GM18909 (cell line): ENCODE measurements at regions not wholly inside any gene's neighbourhood (a gene's known extent, or its start where the extent isn't known, plus 50 kb on each side); places are given as distances from the start of the nearest gene placed in this dataset.

Experiments
- ATAC-seq: cut with Tn5 transposase; IDR thresholded peaks from one replicate; pipeline ENCODE4 v1.9.1; 2021; ENCODE audit warnings: mild to moderate bottlenecking; ENCODE audit not compliant: unreplicated experiment, poor library complexity

DNA sequence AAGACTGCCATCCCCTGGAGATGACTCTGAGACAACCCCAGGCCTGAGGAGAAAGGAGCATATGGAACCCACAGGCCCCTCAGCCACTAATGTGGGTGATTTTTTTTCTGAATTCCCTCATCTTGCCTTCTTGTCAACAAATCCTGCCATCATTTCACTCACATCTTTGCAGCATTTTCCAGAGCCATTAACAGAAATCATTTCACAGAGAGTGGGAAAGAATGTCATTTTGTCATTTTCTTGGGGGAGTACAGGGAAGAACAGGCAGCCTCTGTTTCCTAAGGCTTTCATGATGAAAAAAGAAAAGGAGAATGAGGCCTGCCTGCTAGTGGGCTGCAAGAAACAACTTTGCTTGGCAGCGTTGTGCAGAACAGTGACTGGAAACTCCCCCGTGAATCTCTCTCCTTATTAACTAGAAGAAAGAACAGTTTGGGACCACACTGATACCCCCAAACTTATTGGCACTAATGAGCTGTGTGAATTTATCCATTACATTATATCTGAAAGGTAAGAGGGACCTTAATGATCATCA lies 1464.6 kb upstream of the CELF4 start:
- no peak for ATAC-seq

DNA sequence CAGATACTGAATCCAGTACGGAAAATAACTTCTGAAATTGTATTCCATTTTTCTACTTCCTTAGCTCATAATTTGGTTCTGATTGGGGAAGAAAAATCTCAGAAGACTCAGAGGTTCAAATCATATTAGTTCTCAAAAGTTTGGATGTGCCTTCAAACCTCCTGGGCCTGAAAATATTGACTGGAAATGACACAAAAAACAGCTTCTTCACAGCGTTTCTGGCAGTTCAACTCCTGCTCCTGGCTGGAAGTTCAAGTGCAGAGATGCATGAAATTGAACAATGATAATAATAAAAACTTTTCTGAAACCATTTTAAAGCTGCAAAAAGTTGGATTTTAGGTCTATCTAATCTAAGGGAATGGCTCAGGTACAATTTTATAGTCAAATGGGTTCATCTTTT lies 1459.9 kb upstream of the CELF4 start:
- ATAC-seq = no peak

DNA sequence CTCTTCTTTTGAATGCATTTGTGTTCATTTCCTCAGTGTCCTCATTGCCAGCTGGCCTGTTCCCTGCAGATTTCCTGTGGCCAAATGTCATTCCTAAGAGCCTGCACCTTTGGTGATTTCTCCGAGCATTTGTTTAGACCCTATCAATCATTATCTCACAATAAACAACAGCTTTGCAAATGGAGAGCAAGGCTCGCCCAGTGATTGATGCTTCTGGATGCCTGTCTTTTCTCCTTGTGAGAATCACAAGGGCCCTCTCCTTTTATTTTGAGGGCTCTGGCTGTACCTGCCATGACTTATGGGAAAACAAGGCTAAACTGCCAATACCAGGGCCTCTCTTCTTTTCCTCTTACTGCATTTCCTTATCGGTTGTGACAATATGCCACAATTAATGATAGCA lies 1454.4 kb upstream of the CELF4 start:
- ATAC-seq = no peak

DNA sequence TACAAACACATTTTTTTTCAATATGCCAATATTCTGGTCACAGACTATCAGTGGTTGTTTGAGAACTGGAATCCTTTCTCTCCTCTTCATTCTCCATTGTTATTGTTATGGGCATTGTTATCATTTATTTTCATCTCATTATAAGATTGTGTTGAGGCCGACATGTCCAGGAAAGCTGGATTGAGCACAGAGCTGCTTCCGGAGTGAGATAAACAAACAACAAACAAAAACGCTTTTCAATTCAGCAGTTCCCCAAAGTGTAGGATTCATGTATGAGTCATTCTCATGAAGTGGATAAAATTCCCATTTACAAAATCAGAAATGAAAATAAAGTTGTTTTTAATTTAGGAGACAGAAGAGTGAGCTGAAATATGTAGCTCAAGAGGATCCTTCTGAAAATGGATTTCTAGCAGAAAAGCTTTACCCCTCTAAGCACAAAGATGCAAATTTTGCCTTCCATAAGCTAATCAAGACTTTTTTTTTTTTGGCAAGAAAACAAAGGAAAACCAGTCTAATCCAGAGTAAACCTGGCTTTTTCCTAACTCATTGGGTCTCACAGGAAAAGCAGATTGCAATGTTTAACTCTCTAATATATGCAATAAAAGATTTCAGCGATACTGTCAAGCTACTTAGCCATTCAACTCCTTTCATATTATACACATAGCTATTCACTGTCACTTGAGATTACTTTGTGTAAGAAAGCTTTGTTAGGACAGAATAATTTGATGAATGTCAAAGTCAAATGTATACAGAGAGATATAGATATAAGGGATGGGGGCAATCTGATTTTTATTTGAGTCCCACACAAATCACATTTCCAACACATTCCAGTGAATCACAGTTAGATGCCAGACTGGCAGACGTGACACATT lies 1441.7 kb upstream of the CELF4 start:
- ATAC-seq = no peak

DNA sequence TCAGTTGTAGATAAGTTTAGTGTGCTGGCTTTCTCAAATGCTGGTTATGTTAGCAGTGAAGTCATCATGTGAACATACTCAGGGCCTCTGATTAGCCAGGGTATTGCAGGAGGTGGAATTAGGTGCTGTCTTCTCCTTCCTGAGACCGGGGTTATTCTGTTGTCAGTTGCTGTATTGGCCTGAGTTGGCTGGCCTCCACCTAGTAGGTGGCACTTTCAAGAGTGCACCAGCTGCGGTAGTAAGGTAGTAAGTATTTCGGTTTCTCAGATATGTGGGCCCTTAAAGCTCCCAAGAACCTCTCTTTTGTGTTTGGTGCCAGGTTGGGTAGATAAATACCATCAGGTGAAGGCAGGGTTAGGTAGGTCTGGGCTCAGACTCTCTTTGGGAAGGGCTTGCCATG lies 1430.5 kb upstream of the CELF4 start:
- ATAC-seq = no peak

DNA sequence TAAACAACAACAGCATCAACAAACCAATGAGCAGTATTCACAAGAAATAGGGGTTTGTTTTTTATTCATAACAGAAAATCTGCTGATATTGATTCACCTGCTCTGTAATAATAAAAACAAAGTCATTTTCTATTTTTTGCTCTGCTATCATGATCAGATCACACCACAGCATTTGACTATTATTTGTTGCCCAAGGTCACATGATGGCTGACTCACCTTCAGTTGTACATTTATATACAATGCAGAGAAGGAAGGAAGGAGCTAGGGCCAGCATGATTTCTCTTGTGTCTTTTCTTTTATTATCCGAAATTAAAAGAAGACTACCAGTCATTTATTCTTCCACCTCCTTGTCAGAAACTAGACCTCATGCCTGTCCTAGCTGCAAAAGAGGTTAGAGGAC lies 1427.7 kb upstream of the CELF4 start:
- ATAC-seq = no peak

DNA sequence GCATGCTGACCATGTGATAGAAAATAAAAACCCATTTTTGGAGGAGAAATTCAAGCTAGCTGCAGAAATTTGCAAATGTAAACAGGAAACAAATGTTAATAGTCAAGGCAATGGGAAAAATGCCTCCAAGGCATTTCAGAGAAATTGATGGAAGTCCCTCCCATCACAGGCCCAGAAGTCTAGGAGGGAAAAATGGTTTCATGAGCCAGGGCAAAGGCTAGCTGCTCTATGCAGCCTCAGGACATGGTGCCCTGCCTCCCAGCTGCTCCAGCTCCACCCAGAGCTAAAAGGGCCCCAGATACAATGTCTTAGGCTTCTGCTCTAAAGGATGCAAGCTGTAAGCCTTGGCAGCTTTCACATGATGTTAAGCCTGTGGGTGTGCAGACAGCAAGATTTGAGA lies 1419.4 kb upstream of the CELF4 start:
- no peak for ATAC-seq

DNA sequence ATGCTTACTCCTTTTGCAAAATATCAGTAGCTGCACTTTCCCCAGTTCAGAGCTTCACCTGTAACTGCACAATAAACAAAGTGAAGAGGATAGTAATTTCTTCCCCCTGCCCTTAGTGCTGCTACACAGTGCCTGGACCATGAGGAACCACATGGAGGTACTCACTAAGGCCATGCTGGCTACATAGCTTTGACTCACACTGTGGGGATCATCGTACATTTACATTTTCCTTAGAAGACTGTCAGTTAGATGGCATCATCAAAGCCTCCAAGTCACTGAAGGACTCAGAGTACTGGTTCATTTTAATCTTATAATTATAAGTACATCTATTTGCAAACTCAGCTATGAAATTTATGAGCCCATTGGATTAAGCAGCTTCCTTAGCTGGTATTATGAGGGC lies 1416.5 kb upstream of the CELF4 start:
- no peak for ATAC-seq

DNA sequence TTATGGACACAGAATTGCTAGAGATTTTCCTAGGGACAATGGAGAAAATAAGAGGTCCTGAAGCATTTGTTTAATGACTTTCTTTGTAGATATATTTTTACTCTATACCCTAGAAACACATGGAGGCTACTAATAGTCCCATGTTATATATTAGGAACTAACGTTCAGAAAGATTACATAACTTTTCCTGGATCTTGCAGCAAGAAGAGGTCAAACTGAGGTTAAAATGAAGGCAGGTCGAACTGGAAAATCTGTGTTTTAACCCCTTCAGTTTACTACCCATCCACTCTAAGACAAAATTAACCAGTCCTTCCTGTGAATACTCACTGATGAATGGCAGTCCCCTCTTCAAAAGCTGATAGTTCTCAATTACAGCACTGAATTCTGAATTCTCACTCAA lies 1415.8 kb upstream of the CELF4 start:
- no peak for ATAC-seq

DNA sequence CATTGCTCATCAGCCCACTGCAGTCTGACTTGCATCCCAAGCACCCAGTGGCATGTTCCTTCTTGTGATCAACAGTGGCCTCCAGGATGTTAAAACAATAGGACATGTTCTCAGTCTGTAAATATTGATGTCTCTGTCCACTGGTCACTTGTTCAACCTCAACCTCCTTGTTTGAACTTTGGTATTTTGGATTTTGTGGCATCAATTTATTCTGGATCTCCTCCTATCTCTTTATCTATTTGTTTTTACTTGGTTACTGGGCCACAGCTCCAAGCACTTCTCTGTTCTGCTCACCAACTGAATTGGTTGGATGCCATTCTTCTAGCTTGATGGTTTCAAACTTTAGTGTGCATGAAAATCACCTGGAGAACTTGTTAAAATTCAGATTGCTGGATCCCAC lies 1414.8 kb upstream of the CELF4 start:
- ATAC-seq = no peak

DNA sequence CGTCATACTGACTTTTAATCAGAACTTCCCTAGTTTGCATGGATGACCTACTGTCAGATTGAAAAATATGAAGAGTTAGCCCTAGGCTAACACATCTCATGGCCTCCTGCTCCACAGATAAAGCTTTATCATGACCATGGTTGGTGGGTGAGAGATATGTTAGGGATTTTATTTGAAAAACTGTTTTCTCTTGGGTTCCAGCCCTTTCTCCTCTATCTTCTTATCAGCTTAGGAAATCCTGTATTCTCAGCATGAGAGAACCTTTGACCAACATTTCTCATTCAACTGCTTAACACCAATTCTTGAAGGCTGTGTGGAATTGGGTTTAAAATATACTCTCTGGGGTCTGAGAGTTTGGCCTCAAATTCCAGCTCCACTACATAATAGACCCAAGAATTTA lies 1407.0 kb upstream of the CELF4 start:
- ATAC-seq = no peak

DNA sequence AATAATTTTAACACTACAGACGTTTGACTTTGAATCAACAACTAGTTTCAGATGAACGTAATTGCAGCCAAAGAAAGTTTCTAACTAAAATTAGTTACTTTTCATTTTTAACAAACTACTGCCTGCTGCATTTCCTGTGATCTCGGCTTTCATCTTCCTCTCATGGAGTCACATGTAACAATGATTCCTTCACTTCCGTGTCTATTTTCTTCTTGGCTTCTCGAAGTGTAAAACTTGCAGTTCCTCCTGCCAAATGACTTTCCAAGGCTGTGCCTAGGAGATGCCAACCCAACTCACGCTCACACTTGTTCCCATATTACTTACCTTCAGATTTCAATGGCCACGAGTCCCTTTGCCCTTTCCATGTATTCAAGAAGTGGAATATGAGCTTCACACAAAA lies 1406.3 kb upstream of the CELF4 start:
- ATAC-seq = no peak

DNA sequence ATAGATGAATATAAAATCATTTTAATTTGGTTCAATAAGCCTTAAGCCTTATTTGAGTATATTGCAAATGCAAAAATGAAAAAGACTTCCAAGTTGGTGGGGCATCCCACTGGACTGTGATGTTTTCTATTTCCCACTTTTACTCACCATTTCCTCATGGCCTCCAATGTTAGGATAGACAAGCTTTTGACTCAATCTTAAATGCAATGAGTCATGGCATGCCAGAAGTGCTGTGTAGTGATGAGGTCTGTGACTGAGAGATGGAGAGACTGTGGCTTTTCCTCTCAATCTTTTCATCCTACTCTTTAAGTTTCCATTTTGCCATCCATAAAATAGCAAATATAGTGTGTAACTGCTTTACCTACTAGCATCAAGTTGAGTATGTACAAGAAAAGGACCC lies 1401.2 kb upstream of the CELF4 start:
- no peak for ATAC-seq

DNA sequence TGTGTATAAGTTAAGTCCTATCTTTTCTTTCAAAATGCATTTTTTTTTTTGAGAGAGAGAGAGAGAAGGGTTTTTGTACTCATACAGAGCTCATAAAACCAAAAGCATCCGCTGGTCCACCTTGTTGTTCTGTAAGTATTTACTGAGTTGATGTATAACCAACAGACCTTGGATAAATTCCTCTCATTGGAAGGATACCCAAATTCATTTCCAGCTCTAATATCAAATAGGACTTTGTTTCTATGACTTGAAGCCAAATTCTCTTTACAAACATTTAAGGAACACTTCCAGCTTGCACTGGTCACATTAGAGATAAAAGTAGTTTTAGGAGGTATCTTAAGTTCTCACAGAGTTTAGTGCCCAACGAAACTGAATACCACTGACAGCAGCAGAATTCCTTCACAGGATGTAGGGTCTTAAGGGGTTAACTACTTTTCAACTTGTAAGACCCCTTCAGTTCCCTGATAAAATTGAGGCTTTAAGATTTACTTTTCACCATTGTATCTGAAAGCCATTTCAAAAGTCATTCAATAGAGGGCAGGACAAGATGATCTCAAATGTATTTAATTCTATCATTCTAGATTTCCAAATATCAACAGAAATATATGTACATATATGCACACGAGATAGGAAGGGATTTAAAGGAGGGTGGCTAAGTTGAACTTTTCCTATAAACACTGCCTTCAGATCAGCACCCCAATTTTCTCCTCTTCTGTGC lies 1398.5 kb upstream of the CELF4 start:
- ATAC-seq = no peak

DNA sequence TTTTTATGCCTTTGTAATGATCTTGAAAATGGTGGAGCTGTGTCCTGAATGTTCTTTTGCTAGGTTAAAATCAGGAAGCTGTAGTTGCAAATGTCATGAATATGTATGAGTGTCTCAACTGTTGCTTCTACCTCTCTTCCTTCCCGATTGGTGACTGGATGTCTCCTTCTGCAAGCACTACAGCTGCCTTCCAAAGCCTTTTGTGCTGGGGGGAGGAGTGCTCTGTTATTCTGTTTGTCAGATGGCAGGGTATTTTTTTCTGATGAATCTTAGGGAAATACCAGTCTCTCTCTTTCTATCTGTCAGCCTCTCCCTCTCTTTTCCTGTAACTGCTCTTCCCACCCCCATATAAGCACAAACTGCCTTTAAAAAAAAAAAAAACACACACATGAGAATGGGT lies 1396.3 kb upstream of the CELF4 start:
- ATAC-seq = no peak

DNA sequence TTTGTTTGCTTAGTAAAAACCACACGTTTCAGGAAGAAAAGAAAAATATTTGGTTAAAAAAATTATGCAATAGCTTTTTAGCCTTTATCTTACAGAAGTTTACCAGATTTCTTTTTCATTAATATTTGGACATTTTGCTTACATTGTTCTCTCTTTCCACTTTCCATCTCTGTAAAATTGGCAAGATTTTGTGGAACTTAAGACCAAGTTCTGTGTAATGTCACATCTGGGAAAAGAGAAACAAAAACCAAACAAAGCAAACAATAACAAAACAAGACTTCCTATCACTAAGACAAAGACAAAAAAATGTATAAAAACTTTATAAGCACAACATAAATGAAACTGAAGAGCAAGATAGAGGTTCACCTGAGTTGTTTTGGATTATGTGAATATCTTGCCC lies 1392.1 kb upstream of the CELF4 start:
- no peak for ATAC-seq

DNA sequence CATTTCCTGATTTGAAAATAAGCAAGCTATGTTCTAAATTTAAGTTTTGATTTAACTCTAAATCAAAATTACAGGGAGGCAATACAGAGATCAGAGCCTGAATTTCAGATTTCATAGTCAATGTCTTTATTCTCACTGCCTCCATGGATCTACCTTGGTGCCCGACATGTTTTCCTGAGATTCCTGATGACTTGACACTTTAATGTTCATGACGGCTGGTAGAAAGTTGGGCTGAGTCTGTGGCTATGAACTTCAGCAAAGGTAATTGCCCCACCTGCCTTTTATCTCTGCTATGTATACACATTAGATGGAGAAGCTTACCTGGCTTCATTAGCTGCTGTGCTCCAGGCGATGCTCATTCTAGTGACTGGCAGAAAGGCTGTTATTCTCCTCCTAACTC lies 1390.5 kb upstream of the CELF4 start:
- no peak for ATAC-seq

DNA sequence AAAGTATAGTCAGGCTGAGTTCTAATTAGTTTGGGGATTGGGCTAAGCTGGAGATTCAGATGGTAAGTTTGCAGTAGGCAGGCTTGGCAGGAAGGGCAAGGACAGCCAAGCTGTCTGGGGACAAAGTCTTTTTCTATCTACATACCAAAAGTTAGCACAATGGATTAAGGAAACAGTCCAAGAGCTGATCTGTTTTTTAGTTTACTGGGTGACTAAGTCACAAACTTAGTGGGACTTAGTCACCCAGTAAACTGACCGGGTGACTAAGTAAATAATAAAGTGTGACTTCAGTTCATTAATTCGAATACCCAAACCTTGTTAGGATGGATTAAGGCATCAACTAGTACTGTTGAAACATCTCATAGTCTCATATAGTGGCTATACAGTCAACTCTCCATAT lies 1386.0 kb upstream of the CELF4 start:
- no peak for ATAC-seq

DNA sequence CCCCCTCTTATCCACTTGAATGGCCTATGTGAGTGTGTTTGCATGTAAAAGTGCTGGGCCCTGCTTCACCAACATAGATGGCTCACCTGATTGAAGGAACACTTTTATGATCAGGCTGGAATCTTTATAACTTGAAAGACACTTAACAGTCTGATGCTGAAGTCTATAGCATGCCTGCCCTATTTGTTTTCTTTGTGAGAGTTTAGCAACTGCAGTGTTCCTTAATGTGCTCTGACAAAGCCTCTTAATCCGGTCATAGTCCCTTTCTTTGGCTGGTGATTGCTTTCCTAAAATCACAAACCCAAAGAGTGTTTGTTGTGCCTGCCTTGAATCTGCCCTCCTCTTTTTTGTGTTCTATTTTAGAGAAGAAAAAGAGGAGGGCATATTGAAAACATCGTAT lies 1382.8 kb upstream of the CELF4 start:
- no peak for ATAC-seq

DNA sequence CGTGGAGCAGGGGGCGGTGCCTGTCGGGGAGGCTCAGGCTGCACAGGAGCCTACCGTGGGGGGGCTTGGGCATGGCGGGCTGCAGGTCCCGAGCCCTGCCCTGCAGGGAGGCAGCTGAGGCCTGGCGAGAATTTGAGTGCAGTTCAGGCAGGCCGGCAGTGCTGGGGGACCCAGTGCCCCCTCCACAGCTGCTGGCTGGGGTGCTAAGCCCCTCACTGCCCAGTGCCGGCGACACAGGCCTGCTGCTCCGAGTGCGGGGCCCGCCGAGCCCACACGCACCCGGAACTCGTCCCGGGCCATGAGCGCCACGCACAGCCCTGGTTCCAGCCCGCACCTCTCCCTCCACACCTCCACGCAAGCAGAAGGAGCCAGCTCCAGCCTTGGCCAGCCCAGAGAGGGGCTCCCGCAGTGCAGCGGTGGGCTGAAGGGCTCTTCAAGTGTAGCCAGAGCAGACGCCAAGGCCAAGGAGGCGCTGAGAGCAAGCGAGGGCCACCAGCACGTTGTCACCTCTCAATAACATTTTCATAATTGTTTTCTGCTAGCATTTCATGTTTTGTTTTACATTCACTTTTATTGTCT lies 1378.9 kb upstream of the CELF4 start:
- no peak for ATAC-seq
